Dedifferentiated amniotic fluid mesenchymal stem cell (primary cell): ENCODE measurements at regions not wholly inside any gene's neighbourhood (a gene's known extent, or its start where the extent isn't known, plus 50 kb on each side); places are given as distances from the start of the nearest gene placed in this dataset.
A peak's percentile ranks its signal among the peaks of the same experiment; 100 is the strongest.

Experiments
- DNase-seq: peaks from one replicate; pipeline ENCODE4 v3.0.0-alpha.2; 2016; ENCODE audit errors: extremely low spot score

DNA sequence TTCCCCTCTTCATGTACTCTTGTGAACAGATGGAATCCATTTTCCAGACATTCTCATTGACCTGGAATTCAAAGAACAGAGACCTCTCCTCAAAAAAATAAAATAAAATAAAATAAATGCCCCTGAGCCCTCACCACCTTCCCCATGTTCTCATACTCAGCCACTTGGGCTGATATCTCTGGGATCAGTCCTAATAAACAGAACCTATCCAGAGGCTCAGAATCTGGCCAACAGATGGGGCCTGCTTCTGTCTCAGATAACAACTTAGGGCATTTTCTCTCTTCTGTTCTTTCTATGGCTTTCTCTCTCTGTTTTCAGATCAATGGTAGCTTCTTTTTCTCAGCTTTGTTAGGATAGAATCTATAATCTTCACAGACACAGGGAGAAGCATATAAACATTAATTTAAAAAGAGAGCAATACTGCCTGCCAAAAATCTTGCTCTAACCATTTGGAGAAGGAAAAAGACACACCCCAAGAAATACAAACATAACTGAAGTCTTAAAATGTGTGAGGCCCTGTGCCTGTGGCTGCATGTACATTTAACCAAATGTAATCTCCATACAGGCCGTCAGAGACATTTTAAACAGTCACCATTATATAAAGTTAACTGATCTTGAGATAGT, 907.1 kb downstream of the FAT4 start:
- no peak for DNase-seq

DNA sequence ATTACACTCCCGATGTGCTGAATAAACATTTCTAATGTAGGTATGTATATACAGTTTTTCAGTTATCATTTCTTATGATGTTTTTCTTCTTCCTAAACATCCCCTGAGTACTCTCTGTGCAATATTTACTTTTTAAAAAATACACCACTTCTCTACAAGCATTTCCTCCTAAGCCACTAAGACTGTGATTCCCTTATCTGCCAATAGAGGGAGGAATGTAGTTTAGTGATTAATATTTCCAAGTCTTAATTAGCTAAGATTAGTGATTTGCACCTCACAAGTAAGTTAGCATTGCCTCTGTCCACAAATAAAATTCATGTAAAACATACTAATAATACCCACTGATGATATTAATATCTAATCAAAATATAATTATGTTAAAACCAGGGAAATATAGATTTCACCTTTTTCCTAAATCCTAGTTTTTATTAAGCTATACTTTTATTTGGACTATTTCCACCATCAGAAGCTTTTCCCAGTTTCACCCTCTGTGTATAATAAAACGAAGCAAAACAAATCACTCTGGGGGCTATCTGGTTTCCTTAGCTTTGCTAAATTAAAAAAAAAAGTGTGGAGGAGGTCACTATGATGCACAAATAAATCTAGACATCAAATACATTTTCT, 909.1 kb downstream of the FAT4 start:
- no peak for DNase-seq

DNA sequence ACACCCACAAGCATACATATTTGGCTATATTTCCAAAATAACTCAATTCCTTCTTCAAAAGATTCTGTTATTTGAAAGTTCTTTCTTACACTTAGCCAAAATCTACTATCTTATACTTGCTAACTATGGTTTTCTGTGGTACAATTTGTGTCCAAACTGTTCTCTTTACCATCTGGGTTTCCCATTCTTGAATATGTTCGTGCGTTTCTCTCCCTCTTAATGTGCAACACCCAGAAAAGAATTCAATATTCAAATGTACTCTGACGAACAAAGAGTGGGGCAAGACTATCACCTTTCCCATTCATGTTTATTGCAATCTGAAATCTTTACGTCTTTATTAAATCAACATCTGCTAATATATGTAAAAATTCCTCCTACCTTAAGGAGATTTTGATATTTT, 912.7 kb downstream of the FAT4 start:
- no peak for DNase-seq

DNA sequence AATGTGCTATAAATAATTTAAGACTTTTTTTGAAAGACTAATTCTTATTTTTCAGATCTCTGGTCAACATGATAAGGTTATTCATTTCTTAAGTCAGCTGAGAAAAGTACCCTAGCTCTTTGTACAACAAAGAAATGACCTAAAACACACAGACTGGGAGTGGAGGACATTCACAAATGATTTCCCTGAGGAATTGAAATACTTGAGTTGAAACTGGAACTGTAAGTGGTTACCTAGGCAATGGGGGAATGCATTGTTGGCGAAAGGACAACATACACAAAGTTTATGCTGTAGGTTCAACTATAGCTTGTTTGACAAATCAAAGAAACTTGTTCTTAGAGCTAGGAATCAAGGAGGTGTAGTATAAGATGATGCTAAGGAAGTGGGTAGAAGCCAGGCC, 915.5 kb downstream of the FAT4 start:
- DNase-seq = no peak

DNA sequence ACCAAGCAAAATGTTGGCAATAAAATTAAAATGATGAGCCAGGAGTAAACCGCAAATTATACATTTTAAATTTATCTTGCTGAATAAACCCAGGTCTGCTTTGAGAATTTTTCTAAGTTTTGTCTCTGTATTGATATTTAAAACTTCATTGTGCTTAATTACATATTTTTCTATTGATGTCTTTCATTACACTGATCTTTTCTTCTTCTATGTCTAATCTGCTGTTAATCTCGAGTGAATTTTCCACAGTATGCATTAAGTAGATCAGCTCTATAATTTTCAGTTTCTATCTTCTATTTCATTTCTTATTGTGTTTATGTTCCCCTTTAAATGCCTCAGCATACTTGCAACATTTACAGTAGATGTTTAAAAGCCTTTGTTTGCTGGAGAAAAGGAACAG, 918.7 kb downstream of the FAT4 start:
- DNase-seq = no peak

DNA sequence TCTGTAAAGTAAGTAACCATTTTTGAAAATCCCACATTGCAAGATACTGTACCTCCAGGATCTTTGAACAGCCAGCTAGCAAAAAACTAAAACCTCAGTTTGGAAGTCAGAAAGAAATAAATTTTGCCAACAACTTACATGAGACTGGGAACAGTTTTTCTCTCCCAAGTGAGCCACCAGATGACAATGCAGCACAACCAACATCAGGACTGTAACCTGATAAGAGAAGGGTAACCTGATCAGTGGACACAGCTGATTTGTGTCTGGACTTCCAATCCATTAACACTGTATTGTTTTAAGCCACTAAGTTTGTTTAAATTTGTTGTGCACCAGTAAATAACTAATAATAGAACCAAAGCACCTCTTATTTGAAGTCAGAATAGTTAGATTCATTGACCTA, 923.3 kb downstream of the FAT4 start:
- no peak for DNase-seq

DNA sequence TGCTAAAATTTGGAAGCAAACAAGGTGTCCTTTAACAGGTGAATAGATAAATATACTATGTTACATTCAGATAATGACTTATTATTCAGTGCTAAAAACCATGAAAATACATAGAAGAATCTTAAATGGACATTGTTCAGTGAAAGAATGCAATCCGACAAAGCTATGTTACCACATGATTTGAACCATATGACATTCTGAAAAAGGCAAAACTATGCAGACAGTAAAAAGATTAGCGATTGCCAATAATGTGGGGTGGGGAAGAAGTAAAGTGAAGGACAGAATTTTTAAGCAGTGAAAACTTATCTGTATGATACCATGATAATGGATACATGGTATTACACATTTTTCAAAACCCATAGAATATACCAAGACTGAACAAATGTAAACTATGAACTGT, 926.9 kb downstream of the FAT4 start:
- DNase-seq = no peak

DNA sequence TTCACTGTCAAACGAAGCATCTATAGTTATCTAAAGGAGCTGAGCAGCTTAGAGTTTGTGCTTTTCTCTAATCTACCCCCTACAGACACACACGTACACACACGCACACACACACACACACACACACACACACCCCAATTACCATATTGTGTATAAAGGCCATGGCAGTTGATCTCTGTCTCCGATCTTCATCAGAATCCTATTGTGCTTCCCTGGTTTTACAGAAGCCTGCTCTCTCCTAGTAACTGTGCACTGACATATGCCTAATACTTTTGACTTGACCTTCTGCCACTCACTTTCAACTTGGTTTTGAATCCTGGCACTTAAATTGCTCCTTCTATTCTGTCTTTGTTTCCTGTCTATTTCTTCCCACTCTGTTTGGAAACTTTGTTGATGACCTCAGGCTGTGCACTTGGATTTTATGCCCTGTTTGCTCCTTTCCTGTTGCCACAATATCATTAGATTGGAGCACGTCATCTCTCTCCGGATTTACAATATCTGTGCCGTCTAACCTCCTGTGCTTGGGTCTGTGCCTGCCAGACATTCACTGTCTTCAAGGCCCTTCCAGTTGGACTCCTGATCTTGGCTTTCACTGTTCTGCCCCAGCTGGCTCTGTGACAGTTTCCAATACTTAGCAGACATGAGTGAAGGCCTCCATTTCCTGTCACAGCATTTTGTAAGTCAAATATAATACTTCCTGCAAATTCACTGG, 928.1 kb downstream of the FAT4 start:
- no peak for DNase-seq

DNA sequence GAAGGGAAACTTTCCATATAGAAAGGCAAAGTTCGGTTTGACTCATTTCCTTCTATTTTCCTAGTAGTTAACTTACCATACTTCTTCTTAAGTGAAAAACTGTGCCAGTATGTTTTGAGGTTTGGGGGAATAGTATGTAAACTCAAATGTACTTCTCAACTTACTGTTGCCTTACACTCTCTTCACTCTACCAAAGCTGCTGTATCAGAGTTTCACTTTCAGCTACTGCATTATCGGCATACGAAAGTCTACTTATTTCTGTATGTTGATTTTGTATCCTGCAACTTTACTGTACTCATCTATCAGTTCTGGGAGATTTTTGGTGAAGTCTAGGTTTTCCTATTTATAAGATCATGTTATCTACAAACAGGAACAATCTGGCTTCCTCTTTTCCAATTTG, 932.7 kb downstream of the FAT4 start:
- no peak for DNase-seq

DNA sequence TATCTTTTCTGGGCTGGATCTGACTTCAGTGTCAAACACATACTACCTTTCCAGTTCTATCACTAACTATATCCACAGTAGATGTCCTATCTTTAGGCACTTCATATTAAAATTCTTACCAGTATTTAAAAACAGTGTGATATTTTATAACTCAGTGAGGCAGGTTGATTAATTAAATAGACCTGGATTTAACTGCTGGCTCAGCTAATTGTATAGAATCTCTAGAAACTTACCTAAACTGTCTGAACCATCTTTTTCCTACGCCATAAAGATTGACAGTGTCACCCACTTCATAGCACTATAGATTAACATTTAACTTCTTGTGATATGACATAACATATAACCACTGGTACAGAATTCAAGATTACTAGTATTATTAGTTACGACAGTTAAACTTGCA, 935.3 kb downstream of the FAT4 start:
- DNase-seq = no peak

DNA sequence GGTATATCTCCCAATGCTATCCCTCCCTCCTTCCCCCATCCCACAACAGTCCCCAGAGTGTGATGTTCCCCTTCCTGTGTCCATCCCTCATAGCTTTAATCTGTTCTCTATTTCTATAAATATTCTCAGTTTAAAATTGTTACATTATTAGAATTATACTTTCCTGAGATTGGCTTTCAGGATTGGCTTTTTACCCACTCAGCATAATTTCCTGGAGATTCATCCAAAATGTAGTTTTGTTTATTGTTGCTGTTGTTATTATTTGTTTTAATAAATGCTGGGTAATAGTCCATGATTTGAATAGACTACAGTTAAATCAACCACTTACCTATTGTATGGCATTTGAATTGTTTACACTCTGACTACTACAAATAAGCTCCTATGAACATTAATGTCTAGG, 936.4 kb downstream of the FAT4 start:
- DNase-seq = no peak

DNA sequence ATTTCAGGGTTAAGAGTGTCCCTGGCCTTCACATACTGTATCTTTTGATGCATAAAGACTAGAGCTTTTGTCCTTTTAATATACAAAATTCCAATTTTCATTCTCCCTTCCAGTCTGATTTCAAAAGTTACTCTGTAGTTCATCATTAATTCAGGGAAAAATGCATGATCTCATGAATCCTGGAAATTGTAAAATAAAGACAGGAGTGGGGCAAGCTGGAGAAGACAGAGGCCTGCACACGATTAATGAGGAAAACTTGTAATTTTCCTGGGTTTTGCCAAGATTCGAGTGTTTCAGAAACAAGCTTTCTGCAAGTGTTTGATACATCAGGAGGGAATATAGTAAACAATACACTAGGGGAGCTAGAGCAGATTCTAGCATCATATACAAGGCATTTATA, 947.9 kb downstream of the FAT4 start:
- DNase-seq = no peak

DNA sequence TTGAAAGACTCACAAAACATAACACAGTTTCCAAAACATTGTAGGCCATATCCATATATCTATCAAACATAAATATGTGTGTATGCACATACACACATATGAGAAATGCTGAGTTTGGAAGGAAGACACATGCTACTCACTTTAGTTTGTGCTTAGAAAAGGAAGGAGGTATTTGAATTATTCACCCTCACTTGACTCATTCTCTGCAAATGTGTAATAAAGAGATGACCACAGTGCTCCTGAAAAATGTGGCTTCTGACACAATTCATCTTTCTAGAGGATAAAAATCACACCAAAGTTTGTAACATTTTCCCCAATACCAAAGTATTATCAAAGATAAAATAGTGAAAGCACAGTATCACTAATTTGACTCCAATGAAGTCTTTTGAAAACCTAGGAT, 950.1 kb downstream of the FAT4 start:
- no peak for DNase-seq

DNA sequence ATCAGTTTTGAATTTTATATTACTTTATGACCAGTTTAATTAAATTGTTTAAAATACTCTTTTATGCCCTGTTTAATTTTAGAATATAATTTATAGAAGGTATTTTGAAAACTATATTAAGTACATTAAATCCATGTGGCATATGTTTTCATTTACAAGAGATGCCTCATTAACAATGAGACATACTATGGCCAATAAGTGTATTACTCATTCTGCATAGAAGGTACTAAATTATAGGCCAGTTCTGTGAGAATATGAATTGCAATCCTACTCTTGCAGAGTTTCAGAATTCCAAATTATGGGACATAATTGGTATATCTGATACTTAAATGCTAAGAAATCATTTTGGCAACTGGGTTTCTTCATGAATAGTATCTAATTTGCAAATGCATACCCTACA, 951.1 kb downstream of the FAT4 start:
- DNase-seq = no peak

DNA sequence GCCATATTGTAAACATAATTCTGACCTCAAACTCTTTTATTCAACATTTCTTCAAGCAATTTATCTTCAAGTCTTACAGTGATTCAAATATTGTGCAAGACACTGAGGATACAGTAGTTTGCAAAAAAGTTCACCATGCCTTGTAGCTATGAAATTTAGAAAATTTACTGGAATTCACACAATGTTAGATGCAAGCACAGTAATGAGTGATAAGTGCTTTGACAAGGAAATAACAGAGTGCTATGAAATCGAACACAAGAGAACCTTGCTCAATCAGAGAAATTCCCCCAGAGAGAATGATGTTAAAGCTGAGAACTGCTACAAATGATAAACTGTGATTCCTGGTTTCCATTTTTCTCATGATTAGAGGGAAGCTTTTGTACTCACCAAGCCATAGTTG, 952.9 kb downstream of the FAT4 start:
- DNase-seq = no peak

DNA sequence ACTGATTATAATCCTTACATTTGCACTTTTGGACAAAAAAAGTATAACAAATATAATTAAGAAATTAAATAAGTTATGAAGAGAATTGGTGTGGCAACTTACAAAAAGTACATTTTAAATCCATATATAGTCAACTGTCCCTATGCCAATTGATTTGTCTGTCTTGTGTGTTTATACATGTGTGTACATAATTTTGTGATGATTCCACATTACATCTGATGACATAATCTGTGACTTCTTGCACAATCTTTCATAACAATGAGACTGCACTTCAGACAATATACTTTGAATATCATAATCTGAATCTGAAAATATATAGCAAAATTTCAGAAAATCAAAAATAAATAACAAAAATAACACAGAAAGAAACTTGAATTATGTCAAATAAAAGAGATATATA, 953.4 kb downstream of the FAT4 start:
- DNase-seq = peak; percentile 64

DNA sequence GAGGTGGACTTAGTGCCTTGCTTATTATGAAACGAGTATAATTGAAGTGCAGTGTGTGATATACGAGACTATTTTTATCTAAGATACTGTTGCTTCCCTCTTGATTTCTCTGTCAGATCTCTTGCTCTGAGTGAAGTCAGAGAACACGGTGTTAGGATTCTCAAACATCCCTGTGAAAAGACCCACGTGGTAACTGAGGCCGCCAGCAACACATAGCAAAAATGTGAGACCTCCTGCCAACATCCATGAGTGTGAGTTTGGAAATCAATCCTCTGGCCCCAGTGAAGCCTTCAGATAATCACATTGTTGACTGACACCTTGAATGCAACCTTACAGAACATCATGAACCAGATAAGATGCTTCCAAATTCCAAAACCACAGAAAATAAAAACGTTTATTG, 954.4 kb downstream of the FAT4 start:
- DNase-seq = no peak

DNA sequence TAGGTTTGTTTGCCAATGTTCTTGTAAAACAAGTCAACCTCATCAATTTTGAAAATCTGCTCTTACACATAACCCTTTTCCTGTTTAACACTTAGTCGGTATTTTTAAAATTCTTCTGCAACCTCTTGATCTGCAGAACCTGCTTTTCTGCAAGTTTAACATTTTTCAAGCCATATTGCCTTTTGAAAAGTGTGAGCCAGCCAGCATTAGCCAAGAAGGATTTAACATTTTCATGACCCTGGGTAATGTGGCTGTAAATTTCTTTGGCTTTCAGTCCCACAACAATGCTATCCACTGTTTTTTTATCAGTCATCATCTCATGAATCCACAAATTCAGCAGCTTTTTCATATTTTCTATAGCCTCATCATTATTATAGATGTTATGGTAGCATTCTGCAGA, 956.5 kb downstream of the FAT4 start:
- DNase-seq = no peak

DNA sequence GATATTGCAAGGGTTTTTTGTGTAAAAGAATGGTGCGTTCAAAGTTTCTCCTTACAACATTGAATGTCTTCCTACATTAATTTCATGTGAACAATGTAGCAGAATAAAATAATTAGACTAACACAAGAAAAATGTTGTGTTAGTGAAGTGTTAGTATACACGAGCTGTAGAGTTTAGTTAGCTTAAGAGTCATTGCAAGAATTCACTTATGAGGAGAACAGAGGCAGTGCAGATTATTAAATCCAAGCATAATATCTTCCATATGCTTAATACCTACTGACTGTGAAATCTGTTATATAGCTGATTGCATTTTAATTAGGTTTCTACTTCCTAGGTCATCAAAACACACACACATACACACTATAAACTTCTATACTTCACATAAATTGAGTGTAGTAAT, 959.0 kb downstream of the FAT4 start:
- no peak for DNase-seq

DNA sequence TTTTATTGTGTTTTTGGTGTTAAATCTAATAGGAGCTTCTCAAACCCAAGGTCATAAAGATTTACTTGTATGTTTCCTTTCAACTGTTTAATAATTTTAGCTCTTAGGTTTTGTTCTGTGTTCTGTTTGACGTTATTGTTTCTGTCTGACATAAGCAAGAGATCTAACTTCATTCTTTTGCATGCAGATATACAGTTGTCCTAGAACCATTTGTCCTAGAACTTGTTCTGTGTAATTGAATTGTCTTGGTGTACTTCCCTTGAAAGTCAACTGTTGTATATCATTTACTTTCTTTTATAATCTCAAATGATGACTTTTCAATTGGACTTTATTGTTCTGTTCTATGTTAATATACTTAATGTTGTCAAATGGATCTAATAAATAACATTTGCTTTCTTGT, 977.1 kb downstream of the FAT4 start:
- no peak for DNase-seq

DNA sequence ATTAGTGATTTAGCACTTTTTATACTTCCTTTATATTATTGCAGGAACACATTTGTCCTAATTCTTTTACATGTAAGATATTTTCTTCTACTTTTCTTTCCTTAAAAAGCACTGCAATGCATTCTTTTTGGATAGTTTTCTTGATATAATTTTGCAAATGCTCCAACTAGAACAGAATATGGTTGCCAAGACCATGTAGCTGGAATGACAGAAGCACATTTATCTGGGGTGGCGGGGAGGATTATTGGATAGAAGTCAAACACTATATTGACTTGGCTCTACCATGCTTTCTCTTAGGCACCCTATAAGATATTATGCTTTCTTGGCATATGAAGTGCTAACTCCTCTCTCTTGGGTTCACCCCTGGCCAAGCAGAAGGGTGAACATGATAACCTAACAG, 983.5 kb downstream of the FAT4 start:
- no peak for DNase-seq

DNA sequence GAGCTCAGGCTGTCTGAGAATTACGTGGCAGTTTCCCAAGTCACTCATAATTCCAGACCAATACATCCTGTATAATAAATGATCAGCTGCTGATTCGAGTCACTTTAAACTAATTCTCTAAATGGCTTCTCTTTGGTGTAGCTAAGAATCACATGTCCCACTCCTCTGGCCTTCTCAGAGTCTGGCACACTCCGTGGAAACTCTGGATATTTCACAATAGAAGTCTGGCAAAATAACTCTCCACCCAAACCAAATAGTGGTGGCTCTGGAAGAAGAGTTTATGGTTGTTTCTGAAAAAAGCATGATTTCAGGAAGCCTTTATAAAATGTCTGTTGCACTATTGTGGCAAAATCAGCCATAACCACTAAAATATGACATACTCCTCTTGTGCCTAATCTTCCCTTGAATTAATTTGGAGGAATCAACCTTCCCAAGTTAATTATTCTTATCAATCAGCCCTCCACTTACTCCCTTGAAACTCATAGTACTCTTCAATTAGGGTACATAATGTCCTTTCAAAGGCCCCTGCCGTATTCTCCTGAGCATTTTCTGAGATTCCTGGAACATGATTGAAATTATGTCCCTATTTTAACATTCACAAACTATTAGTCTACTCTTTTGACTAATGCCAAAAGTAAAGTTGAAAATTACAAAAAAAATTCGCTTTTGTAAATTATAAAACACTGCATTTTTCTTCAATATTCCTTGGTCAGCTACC, 991.6 kb downstream of the FAT4 start:
- no peak for DNase-seq

DNA sequence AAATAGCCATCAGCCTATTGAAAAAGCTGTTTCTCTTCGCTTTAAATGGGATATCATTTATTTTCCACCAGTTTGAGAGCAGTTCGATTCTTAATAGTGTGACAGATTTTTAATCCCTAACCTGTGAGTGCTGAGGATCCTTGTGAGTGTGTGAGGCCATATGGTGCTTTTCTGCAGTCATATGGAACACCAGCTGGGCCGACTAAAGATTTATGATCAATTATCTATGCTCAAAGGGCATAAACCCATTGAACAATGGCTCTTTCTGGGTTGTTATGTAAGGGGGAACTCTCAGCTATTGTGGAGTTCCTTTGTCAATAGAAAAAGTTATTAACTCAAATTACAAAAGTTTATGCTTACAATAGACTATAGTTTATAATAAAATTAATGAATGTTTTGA, 1003.6 kb downstream of the FAT4 start:
- no peak for DNase-seq
